Activated T-cell treated with anti-CD3 and anti-CD28 coated beads, Interleukin-2, amount 50 U/mL, for 24 hours (primary cell): ENCODE measurements at regions not wholly inside any gene's neighbourhood (a gene's known extent, or its start where the extent isn't known, plus 50 kb on each side); places are given as distances from the start of the nearest gene placed in this dataset.

ENCODE experiments used
- DNase-seq: peaks from one replicate; pipeline ENCODE4 v3.0.0-alpha.2; 2020
- H3K27ac Mint-ChIP-seq: 2 replicates; pipeline ENCODE4 v1.8.0; 2020; ENCODE audit warnings: mild to moderate bottlenecking, mixed read lengths
- H3K27me3 Mint-ChIP-seq: 2 replicates; pipeline ENCODE4 v1.8.0; 2020; ENCODE audit warnings: mixed read lengths
- H3K36me3 Mint-ChIP-seq: 2 replicates; pipeline ENCODE4 v1.8.0; 2020; ENCODE audit warnings: low read depth, mixed read lengths
- H3K4me1 Mint-ChIP-seq: 2 replicates; pipeline ENCODE4 v1.8.0; 2020; ENCODE audit warnings: low read depth, mixed read lengths
- H3K4me3 Mint-ChIP-seq: 2 replicates; pipeline ENCODE4 v1.8.0; 2020; ENCODE audit warnings: mild to moderate bottlenecking, moderate library complexity, mixed read lengths
- H3K9me3 Mint-ChIP-seq: 2 replicates; pipeline ENCODE4 v1.8.0; 2020; ENCODE audit warnings: mixed read lengths

DNA sequence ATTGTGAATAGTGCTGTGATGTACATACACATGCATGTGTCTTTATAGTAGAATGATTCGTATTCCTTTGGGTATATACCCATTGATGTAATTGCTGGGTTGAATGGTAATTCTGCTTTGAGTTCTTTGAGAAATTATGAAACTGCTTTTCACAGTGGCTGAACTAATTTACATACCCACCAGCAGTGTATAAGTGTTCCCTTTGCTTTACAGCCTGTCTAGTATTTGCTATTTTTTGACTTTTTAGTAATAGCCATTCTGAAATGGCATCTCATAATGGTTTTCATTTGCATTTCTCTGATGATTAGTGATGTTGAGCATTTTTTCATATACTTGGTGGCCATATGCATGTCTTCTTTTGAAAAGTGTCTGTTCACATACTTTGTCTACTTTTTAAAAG is 54.5 kb upstream of the FAM78B start:
- DNase-seq, result no peak
- H3K4me3 Mint-ChIP-seq, result no peak overlapping the region
- H3K36me3 Mint-ChIP-seq, result no peaks in the 10 kb centered on the region
- H3K9me3 Mint-ChIP-seq, result peaks cover 39% of the 10 kb centered on the region
- no peaks in the 10 kb centered on the region for H3K27me3 Mint-ChIP-seq
- no peaks in the 10 kb centered on the region for H3K4me1 Mint-ChIP-seq
- no peak overlapping the region for H3K27ac Mint-ChIP-seq

DNA sequence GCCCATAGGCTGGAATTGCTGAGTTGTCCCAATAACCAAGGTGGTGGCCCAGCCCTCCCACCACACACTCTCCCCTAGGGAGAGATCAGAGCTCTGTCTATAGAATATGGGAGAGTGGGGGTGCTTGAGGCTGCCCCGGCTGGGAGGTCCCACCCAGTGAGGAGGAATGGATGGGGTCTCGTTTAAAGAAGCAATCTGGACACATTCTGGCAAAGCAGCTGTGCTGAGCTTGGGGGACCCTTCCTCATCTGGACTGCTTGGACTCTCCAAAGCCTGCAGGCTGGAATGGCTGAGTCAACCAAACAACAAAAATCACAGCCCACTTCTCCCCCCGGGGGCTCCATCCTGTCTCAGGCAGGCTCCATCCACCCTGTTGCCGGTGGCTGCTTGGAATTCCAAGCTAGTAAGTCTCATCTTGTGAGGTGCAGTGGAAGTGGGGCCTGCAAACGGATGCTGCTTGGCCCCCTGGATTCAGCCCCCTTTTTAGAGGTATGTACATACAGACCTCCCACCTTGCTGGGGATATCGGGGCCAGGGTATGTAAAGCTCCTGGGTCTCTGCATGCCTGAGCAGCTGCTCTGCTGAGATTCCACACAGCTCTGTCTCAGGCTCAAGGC is 67.1 kb upstream of the FAM78B start:
- no peaks in the 10 kb centered on the region for H3K4me1 Mint-ChIP-seq

DNA sequence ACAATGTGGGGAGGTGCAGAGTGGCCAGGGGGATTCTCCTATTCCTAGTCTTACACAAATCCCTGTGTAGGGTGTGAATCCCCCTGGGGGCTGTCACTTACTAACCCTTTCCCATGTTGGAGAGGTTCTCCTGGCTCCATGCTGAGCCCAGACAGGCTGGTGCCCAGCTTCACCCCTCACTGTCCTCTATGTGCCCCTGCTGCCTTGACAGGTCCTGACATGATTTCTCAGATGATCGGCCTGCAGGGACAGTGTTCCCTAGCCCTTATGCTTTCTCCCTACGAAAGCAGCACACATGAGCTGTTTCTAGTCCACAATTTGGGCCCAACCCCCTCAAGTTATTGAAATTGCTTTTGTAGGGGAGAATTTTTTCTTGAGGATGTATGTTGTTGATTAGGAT is 68.9 kb upstream of the FAM78B start:
- no peak for DNase-seq
- H3K27ac Mint-ChIP-seq, result no peak overlapping the region
- no peaks in the 10 kb centered on the region for H3K36me3 Mint-ChIP-seq
- H3K9me3 Mint-ChIP-seq, result peaks cover 7% of the 10 kb centered on the region
- peaks cover 3% of the 10 kb centered on the region for H3K27me3 Mint-ChIP-seq
- H3K4me1 Mint-ChIP-seq, result no peaks in the 10 kb centered on the region
- no peak overlapping the region for H3K4me3 Mint-ChIP-seq

More for the DNA sequence above, 67.1 kb upstream of the FAM78B start:
- H3K9me3 Mint-ChIP-seq, result peaks cover 10% of the 10 kb centered on the region
- no peak overlapping the region for H3K27ac Mint-ChIP-seq
- no peak for DNase-seq
- no peak overlapping the region for H3K4me3 Mint-ChIP-seq
- peaks cover 3% of the 10 kb centered on the region for H3K27me3 Mint-ChIP-seq
- H3K36me3 Mint-ChIP-seq, result no peaks in the 10 kb centered on the region

DNA sequence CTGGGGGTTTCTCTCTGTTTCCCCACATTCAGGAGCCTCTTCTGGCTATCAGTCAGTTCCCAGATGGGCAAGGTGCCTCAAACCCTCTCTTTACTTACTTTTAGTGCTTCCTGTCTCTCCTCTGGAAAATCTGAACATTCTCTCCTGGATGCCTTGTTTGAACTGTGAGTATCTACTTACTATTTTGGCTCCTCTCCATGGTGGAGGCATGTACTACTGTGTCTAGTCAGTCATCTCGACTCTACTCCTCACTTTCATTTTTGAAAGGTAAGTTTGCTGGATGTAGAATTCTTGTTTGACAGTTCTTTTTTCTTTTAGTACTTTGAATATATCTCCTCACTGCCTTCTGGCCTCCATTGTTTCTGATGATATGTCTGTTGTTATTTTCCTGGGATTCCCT is 70.9 kb upstream of the FAM78B start:
- Mint-ChIP-seq H3K36me3 (no peaks in the 10 kb centered on the region), H3K4me1 (no peaks in the 10 kb centered on the region), H3K27me3 (no peaks in the 10 kb centered on the region), H3K27ac (no peak overlapping the region), H3K9me3 (no peaks in the 10 kb centered on the region), H3K4me3 (no peak overlapping the region)
- no peak for DNase-seq

DNA sequence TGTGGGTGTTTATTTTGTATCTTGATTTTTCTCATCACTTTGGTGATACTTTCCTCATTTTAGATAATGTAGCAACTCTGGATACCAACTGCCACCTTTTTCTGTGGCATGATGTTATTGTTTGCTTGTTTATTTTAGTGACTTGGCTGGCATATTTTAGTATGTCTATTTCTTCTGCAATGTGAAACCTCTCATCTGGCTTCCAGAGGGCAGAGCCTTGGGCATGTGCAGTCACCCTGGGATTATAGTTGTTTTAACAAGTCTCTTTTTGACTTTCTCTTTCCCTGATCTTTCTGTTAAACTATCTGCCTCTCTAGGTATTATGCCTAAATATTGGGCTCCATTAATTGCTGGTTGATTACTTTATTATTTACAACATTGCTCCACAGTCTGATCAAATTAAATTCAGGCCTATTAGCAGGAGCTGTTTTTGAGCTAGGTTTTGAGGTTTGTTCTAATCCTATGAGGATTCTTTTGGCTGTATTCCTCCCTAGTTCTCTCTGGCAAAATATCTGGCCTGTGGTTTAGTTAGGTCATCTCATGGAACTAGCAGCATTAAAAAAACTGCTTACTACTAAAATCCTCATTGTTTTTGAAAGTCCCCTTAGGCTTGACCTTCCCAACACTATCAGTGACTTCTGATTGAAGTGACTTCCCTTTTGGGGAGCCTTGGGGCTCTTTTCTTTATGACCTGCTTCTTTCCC is 86.4 kb upstream of the FAM78B start:
- no peak overlapping the region for H3K4me3 Mint-ChIP-seq
- no peaks in the 10 kb centered on the region for H3K36me3 Mint-ChIP-seq
- DNase-seq, result no peak
- no peaks in the 10 kb centered on the region for H3K4me1 Mint-ChIP-seq
- H3K27me3 Mint-ChIP-seq, result no peaks in the 10 kb centered on the region
- peaks cover 28% of the 10 kb centered on the region for H3K9me3 Mint-ChIP-seq
- no peak overlapping the region for H3K27ac Mint-ChIP-seq

DNA sequence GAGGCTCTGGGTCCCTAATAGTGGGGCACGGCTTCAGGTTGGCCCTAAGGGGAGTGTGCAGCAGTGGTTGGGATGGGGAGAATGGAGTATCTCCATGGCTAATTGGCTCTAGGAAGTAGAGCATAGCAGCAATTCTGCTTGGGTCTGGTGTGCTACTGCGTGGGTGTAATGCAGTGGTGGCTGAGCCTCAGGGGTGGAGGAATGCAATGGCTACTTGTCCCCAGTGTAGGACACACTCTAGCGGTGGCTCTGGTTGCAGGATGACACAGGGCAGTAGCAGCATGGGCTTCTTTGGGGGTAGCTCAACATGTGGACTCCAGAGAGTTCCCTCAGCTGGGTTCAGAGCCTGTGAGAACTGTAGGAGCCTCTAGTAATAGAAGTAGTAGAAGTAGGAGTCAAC is 91.2 kb upstream of the FAM78B start:
- Mint-ChIP-seq H3K4me1 (no peaks in the 10 kb centered on the region), H3K9me3 (peaks cover 20% of the 10 kb centered on the region), H3K27ac (no peak overlapping the region), H3K27me3 (no peaks in the 10 kb centered on the region), H3K36me3 (no peaks in the 10 kb centered on the region), H3K4me3 (no peak overlapping the region)
- no peak for DNase-seq

DNA sequence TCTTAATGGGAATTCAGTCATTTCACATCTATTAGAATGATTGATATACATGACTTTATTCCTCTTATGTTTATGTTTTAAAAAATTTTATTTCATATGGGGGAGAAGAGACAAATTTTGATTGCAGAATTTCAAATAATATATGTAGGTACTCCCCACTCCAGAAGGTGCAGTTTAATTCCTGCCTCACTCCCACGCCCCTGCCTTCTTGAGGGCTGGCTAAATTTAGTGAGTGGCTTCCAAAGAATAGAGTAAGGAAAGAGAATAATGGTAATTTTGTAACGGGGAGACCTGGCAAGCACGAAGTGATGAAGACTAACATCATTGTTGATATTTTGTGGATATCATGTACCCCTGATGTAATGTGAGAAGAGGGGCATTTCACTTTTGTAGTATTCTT is 94.7 kb upstream of the FAM78B start:
- H3K27ac Mint-ChIP-seq, result no peak overlapping the region
- no peaks in the 10 kb centered on the region for H3K4me1 Mint-ChIP-seq
- no peak for DNase-seq
- peaks cover 6% of the 10 kb centered on the region for H3K27me3 Mint-ChIP-seq
- no peaks in the 10 kb centered on the region for H3K36me3 Mint-ChIP-seq
- H3K4me3 Mint-ChIP-seq, result no peak overlapping the region
- peaks cover 6% of the 10 kb centered on the region for H3K9me3 Mint-ChIP-seq

DNA sequence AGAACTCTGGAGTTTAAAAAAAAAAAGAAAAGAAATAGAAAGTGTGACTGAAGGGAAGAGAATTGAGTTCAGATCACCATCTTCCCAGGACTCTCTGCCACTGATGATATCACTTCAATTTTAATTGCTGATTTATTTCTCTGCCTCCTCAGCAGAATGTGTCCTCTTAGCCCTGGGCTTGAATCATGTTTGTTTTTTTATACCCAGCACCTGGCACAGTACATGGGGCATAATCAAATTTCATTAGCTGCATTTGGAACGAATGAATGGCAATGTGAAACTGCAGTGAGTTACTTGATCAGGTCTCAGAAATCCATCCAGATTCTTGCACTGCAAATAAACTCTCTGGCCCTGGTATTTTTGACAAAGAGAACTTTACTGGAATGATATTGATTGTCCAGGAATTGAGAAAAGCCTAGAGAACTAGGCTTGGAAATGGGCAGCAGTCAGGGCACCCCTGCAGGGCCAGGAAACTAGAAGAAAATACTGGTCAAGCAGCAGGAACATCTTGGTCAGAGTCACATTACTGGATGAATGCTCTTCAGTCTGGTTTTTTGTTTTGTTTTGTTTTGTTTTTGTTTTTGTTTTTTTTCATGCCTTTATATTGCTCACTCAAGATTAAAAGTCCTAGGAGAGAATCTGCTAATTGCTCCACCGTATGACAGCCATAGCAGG is 103.8 kb upstream of the FAM78B start:
- Mint-ChIP-seq H3K4me1 (no peaks in the 10 kb centered on the region), H3K27me3 (peaks cover 3% of the 10 kb centered on the region), H3K27ac (no peak overlapping the region), H3K4me3 (no peak overlapping the region), H3K9me3 (peaks cover 4% of the 10 kb centered on the region), H3K36me3 (no peaks in the 10 kb centered on the region)
- no peak for DNase-seq

DNA sequence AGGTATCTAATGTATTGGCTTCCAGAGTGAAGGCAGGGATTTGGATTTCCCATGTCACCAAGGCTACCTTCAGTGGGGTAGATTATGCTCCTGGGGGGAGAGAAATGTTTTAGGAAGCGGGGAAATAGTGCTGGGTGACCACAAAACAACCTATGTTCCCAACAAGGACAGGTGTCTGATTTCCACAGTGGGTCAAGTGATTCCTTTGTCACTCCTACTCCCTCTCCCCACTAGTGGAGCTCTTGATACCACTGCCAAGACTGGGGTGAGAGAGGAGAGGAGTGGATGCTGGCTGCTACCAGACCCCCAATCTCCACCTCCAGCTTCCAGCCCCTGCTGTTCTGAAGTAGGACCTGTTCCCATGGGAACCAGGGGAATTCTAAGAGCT is 104.3 kb upstream of the FAM78B start:
- H3K36me3 Mint-ChIP-seq, result no peaks in the 10 kb centered on the region

DNA sequence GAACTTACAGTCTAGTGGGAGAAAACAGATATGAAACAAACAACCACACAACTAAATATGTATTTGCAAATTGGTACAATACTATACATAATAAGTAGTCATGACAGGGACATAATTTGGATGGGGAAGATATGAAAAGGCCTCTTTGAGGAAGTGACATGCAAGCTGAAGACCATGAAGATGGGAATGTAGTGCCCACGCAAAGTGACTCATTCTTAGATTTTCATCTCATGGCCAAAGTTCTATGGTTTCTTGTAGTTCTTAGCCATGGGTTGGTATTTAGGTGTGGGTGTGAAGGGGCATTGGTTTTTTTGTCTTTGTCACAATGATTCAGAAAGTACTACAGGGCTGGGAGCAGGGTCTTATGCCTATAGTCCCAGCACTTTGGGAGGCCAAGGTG is 105.4 kb upstream of the FAM78B start:
- no peak overlapping the region for H3K4me3 Mint-ChIP-seq
- H3K4me1 Mint-ChIP-seq, result no peaks in the 10 kb centered on the region
- no peaks in the 10 kb centered on the region for H3K36me3 Mint-ChIP-seq
- no peak overlapping the region for H3K27ac Mint-ChIP-seq
- peaks cover 11% of the 10 kb centered on the region for H3K9me3 Mint-ChIP-seq
- no peaks in the 10 kb centered on the region for H3K27me3 Mint-ChIP-seq
- DNase-seq, result no peak

More for the DNA sequence above, 104.3 kb upstream of the FAM78B start:
- Mint-ChIP-seq H3K4me3 (no peak overlapping the region), H3K27ac (no peak overlapping the region), H3K27me3 (peaks cover 3% of the 10 kb centered on the region), H3K4me1 (no peaks in the 10 kb centered on the region), H3K9me3 (peaks cover 5% of the 10 kb centered on the region)
- DNase-seq, result no peak

DNA sequence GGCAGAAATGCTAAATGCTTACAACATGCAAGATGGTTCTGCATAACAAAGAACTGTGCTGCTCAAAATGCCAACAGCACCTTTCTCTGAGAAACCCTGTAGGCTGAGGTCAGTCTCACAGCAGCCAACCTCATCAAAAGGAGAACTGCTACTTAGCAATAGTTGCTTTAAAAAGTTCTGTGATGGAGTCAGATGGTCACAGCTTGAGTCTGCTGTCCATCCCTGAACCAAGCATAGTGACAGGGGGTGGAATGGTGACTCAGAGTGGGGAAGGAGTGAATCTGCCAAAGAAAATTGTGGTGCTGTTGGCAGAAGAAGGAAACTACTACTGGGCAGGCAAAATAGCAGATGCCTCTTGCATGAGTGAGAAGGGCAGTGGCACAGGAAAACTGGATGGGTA is 106.0 kb upstream of the FAM78B start:
- Mint-ChIP-seq H3K4me3 (no peak overlapping the region), H3K36me3 (no peaks in the 10 kb centered on the region), H3K27me3 (no peaks in the 10 kb centered on the region), H3K9me3 (peaks cover 11% of the 10 kb centered on the region), H3K4me1 (no peaks in the 10 kb centered on the region), H3K27ac (no peak overlapping the region)
- DNase-seq, result no peak

DNA sequence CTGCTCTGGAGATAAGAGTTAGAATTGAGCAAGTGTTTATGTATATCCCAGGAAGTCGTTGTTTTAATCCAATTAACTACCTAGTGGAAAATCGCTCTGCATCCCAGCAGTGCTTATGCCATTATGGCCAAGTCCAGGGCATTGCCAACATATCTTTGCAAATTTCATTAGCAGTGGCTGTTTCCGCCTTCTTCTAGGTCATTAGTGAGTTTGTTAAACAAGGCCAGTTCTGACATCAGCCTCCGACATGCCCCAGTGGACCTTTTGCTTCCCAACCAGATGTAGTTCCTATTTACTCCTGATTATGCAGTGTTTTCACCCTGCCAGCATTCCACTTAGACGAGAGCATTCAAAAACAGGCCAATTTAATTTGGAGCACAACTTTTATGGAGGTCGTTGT is 106.8 kb upstream of the FAM78B start:
- H3K4me1 Mint-ChIP-seq, result no peaks in the 10 kb centered on the region
- H3K27me3 Mint-ChIP-seq, result no peaks in the 10 kb centered on the region
- peaks cover 11% of the 10 kb centered on the region for H3K9me3 Mint-ChIP-seq
- H3K4me3 Mint-ChIP-seq, result no peak overlapping the region
- no peak for DNase-seq
- no peaks in the 10 kb centered on the region for H3K36me3 Mint-ChIP-seq
- H3K27ac Mint-ChIP-seq, result no peak overlapping the region

DNA sequence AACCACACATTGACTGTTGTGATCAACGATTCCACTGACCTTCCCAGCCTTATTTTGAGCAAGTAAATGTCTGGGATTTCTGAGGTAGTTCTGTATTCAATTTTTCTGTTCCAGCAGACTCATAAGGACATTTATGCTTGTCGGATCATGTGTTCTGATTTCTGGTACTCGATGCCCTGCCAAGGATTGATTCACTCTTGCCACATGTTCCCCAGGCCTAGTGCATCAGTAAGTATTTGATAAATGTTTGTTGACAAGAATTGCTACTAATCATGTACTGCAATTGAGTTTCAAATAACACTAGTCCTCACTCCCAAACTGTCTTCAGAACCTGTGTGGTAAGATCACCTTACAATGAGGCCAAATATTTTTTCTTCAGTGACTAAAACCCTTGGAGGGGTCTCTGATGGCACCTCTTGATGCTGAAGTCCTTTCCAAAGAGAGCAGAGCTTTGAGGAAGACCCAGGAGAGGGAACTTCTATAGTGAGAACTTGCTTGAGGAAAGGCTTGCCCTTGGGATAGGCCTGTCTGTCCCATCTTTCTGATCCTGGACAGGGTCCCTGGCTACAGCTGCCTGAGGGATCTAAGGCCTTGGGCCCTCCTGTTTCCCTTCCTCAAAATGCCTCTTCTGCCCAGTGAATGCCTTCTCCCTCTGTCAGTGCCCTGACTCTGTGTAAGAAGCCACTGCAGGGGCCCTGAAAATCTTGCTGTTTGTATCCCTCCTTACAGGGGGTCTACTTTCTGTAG is 115.8 kb upstream of the FAM78B start:
- Mint-ChIP-seq H3K36me3 (no peaks in the 10 kb centered on the region), H3K4me3 (no peak overlapping the region), H3K27ac (no peak overlapping the region), H3K9me3 (no peaks in the 10 kb centered on the region), H3K27me3 (peaks cover 14% of the 10 kb centered on the region), H3K4me1 (no peaks in the 10 kb centered on the region)
- no peak for DNase-seq

DNA sequence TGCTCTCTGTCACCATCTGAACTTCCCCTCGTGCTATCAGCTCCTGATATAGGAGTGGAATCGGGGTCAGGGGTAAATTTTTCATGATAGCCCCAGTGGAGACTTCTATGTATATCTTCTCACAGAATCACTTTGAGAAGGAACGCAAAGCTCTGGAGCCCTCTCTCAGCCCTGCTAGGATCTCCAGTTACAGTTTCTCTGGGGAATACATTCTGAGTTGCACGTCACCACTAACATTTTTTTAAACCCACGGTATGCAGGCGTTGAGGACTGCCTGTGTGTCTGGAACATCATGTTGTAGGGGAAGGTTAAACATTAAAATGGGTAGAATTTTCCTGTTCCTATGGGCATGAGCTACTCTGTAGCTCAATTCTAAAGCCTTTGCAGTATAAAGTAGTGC is 116.4 kb upstream of the FAM78B start:
- no peaks in the 10 kb centered on the region for H3K4me1 Mint-ChIP-seq

DNA sequence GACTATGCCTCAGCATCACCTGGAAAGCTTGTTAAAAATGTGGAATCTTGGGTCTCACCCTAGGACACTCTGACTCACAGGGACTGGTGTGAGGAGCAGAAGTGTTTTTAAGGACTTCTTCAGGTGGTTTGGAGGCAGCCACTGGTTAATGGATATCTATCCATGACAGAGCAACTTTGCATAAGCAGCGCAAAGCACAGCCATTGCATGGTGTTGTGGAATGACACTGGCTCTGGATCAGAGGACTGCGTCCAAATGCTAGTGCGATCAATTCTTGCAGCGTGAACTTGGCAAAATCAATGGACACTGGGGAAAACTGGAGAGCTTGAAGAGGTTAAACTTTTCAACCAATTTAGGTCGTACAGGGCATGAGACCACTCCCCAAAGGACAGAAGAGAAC is 116.8 kb upstream of the FAM78B start:
- no peaks in the 10 kb centered on the region for H3K36me3 Mint-ChIP-seq
- no peak overlapping the region for H3K4me3 Mint-ChIP-seq
- H3K9me3 Mint-ChIP-seq, result no peaks in the 10 kb centered on the region
- no peak overlapping the region for H3K27ac Mint-ChIP-seq
- peaks cover 17% of the 10 kb centered on the region for H3K27me3 Mint-ChIP-seq
- no peak for DNase-seq
- H3K4me1 Mint-ChIP-seq, result no peaks in the 10 kb centered on the region

More for the DNA sequence above, 116.4 kb upstream of the FAM78B start:
- Mint-ChIP-seq H3K9me3 (no peaks in the 10 kb centered on the region), H3K27me3 (peaks cover 16% of the 10 kb centered on the region), H3K36me3 (no peaks in the 10 kb centered on the region), H3K27ac (no peak overlapping the region), H3K4me3 (no peak overlapping the region)
- DNase-seq, result no peak
